B cell (primary cell): ENCODE measurements at regions not wholly inside any gene's neighbourhood (a gene's known extent, or its start where the extent isn't known, plus 50 kb on each side); places are given as distances from the start of the nearest gene placed in this dataset.

Experiments used
- ATAC-seq: fragments of 200-7000 bp; cut with Tn5 transposase; one replicate; pipeline ENCODE4 v1.10.0; 2021; ENCODE audit warnings: low read depth, mild to moderate bottlenecking, moderate number of reproducible peaks, moderate library complexity
- CTCF ChIA-PET: fragments of 350-600 bp; sonication (Branson Sonifier 250); formaldehyde crosslinking; loops from one replicate; lab custom pipeline; 2021; ENCODE audit warnings: antibody characterized with exemption, inconsistent platforms; lab: Charles Lee
- POLR2A ChIA-PET: fragments of 350-600 bp; sonication (Branson Sonifier 250); formaldehyde crosslinking; loops from one replicate; lab custom pipeline; 2021; ENCODE audit warnings: antibody characterized with exemption; lab: Charles Lee
- DNase-seq: peaks from one replicate; pipeline ENCODE4 v3.0.0; 2013
- H2AFZ ChIP-seq: 2 replicates; pipeline ENCODE4 v1.6.1; 2012; ENCODE audit warnings: mild to moderate bottlenecking, low read depth, low read length; ENCODE audit not compliant: insufficient read depth, poor library complexity, severe bottlenecking
- H3K27ac ChIP-seq, 2 donors: 1 replicate in 1 of 2; 2 replicates in 1 of 2; pipeline ENCODE4 v1.5.1; 2012 to 2013; ENCODE audit warnings: low read length in 2 of 2, mild to moderate bottlenecking in 2 of 2, moderate library complexity in 1 of 2
- H3K27me3 ChIP-seq, 4 experiments: fragments of 200-600 bp in 1 of 4; sonication (generic) in 1 of 4; replicated peaks in 1 of 4; 1 replicate in 2 of 4; 2 replicates in 2 of 4; pipeline versions ENCODE4 v1.6.1 to v1.7.0; 2013 to 2016; ENCODE audit warnings: low read length in 3 of 4, mild to moderate bottlenecking in 2 of 4, mixed read lengths in 1 of 4, moderate library complexity in 1 of 4; ENCODE audit not compliant: insufficient read depth in 4 of 4, control insufficient read depth in 3 of 4; ENCODE audit errors: control extremely low read depth in 1 of 4
- H3K36me3 ChIP-seq, 2 experiments: replicated peaks in 1 of 2; 1 replicate in 1 of 2; 2 replicates in 1 of 2; pipeline versions ENCODE4 v1.6.1 to v1.7.1; 2013; ENCODE audit warnings: low read length in 1 of 2; ENCODE audit not compliant: insufficient read depth in 2 of 2, control insufficient read depth in 1 of 2; ENCODE audit errors: control extremely low read depth in 1 of 2, extremely low read depth in 1 of 2
- H3K4me1 ChIP-seq, 2 donors: fragments of 200-600 bp in 1 of 2; sonication (generic) in 1 of 2; 1 replicate in 1 of 2; 2 replicates in 1 of 2; pipeline versions ENCODE4 v1.5.1 to v1.6.1; 2013 to 2017; ENCODE audit warnings: low read length in 2 of 2; ENCODE audit not compliant: control insufficient read depth in 2 of 2, insufficient read depth in 2 of 2
- H3K4me2 ChIP-seq: replicated peaks from 2 replicates; pipeline ENCODE3; 2012; ENCODE audit warnings: mild to moderate bottlenecking, low read depth, low read length; ENCODE audit not compliant: poor library complexity, severe bottlenecking
- H3K4me3 ChIP-seq, 5 experiments: fragments of 200-600 bp in 1 of 5; sonication (generic) in 1 of 5; 1 replicate in 3 of 5; 2 replicates in 2 of 5; pipeline versions ENCODE4 v1.5.1 to v1.7.0; 2011 to 2016; ENCODE audit warnings: low read length in 4 of 5, mild to moderate bottlenecking in 4 of 5, low read depth in 2 of 5, control low read depth in 1 of 5, moderate library complexity in 1 of 5; ENCODE audit not compliant: insufficient read depth in 1 of 5; ENCODE audit errors: control extremely low read depth in 1 of 5, extremely low read depth in 1 of 5
- H3K79me2 ChIP-seq: fragments of 200-600 bp; sonication (generic); one replicate; pipeline ENCODE4 v1.6.0; 2016; ENCODE audit warnings: low read length; ENCODE audit not compliant: control insufficient read depth, insufficient read depth
- H3K9ac ChIP-seq: fragments of 200-600 bp; sonication (generic); 2 replicates; pipeline ENCODE4 v1.6.1; 2017; ENCODE audit warnings: mild to moderate bottlenecking, low read length, moderate library complexity
- H3K9me3 ChIP-seq, 3 donors: one replicate each; pipeline versions ENCODE4 v1.6.1 to v1.7.1; 2013; ENCODE audit warnings: low read length in 2 of 3; ENCODE audit not compliant: control insufficient read depth in 2 of 3, insufficient read depth in 1 of 3; ENCODE audit errors: control extremely low read depth in 1 of 3
- H4K20me1 ChIP-seq: 2 replicates; pipeline ENCODE4 v1.6.0; 2012; ENCODE audit warnings: mild to moderate bottlenecking, low read length; ENCODE audit not compliant: insufficient read depth, control insufficient read depth, poor library complexity, severe bottlenecking
- H3K27ac Mint-ChIP-seq: one replicate; pipeline ENCODE4 v1.8.0; 2021; ENCODE audit warnings: mixed read lengths
- H3K27me3 Mint-ChIP-seq: one replicate; pipeline ENCODE4 v1.8.0; 2021; ENCODE audit warnings: mixed read lengths
- H3K4me1 Mint-ChIP-seq: one replicate; pipeline ENCODE4 v1.8.0; 2021; ENCODE audit warnings: mixed read lengths
- H3K4me3 Mint-ChIP-seq: one replicate; pipeline ENCODE4 v1.8.0; 2021; ENCODE audit warnings: mixed read lengths
- H3K9me3 Mint-ChIP-seq: one replicate; pipeline ENCODE4 v1.8.0; 2022; ENCODE audit warnings: mixed read lengths; ENCODE audit not compliant: insufficient read depth
- EZH2 ChIP-seq: IDR thresholded peaks from 2 replicates; pipeline ENCODE4 v1.6.1; 2012; ENCODE audit warnings: borderline replicate concordance, low read depth, mild to moderate bottlenecking, moderate library complexity, low read length; ENCODE audit not compliant: insufficient read depth, poor library complexity, severe bottlenecking
- WGBS: methylation state at CpG from one replicate; pipeline ENCODE4 v1.1.5; 2013; ENCODE audit warnings: missing lambda C conversion rate; ENCODE audit not compliant: insufficient coverage; 5-methylcytosine and 5-hydroxymethylcytosine counted together
- intact Hi-C: fragments of 100-400 bp; cut with micrococcal nuclease; formaldehyde crosslinking; loops from one replicate; pipeline ENCODE4 v1.10.0; 2022
- TF ChIP-seq, protein P1 (sequence below): fragments of 200-600 bp; IDR thresholded peaks from one replicate; pipeline ENCODE4 v1.8.0; 2022; ENCODE audit warnings: antibody characterized with exemption, mild to moderate bottlenecking

DNA sequence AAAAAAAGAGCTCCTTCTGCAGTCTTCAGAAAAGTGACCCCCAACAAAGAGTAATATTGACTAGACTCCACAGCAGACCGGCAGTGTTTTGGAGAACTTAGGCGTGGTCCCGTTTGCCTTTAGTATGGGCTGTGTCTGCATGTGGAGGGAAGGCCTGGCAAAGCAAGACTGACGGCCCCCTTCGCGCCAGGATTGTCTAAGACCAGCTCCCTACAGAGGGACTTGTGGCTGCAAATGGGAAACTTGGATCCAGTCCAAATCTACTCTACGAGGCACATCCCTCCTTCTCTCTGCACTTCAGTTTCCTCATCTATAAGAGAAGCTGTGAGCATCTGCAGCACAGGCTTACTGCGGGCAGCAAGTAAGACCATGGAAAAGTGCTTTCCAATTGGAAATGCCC lies 350.0 kb downstream of the ZNF536 start:
- Histone ChIP-seq H3K79me2 (no peaks in the 10 kb centered on the region), H3K36me3 (no peaks in the 10 kb centered on the region), H3K27ac (no peak overlapping the region), H3K9ac (no peak overlapping the region), H3K4me3 (no peak overlapping the region), H3K4me1 (peaks cover 4 to 6% of the 10 kb centered on the region in 2 donors), H2AFZ (no peak overlapping the region), H3K4me2 (no peak overlapping the region), H4K20me1 (no peaks in the 10 kb centered on the region), H3K27me3 (peaks cover 0 to 4% (median 0%) of the 10 kb centered on the region in 4 experiments), H3K9me3 (peaks cover 0 to 10% (median 0%) of the 10 kb centered on the region in 3 donors)
- WGBS, result 98% methylated on average over 6 of the region's 8 CpGs
- no peaks in the 10 kb centered on the region for H3K9me3 Mint-ChIP-seq
- ChIA-PET POLR2A (no interaction called here), CTCF (interaction anchor here (0.6 kb wide), 1 partner anchor 56 kb away, joined by 3 read pairs; no protein-coding TSS in a partner anchor)
- DNase-seq (no peak), ATAC-seq (no peak)
- TF ChIP-seq EZH2, result no peak
- TF ChIP-seq, protein P1, sequence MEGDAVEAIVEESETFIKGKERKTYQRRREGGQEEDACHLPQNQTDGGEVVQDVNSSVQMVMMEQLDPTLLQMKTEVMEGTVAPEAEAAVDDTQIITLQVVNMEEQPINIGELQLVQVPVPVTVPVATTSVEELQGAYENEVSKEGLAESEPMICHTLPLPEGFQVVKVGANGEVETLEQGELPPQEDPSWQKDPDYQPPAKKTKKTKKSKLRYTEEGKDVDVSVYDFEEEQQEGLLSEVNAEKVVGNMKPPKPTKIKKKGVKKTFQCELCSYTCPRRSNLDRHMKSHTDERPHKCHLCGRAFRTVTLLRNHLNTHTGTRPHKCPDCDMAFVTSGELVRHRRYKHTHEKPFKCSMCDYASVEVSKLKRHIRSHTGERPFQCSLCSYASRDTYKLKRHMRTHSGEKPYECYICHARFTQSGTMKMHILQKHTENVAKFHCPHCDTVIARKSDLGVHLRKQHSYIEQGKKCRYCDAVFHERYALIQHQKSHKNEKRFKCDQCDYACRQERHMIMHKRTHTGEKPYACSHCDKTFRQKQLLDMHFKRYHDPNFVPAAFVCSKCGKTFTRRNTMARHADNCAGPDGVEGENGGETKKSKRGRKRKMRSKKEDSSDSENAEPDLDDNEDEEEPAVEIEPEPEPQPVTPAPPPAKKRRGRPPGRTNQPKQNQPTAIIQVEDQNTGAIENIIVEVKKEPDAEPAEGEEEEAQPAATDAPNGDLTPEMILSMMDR, result no peak
- H3K27ac Mint-ChIP-seq, result no peak overlapping the region
- intact Hi-C loops, result no loop called here
- H3K4me1 Mint-ChIP-seq, result peaks cover 11% of the 10 kb centered on the region
- no peaks in the 10 kb centered on the region for H3K27me3 Mint-ChIP-seq
- H3K4me3 Mint-ChIP-seq, result no peak overlapping the region

DNA sequence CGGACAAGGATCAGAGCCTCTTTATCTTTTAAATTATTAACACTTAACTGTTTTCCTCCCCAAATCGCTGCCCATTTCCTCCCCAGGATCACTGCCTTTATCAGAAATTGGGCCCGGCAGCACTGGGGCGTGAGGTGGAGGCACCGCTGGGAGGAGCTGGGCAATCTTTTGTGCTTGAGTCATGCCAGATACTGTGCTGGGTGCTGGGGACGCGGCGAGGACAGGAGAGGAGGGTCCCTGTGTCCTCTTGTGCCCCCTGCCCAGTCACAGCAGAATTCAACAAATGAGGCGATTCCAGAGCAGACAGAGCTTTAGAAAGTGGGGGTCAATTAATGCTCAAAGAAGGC lies 347.8 kb downstream of the ZNF536 start:
- H3K27ac ChIP-seq, result no peak overlapping the region
- no peak for DNase-seq
- H4K20me1 ChIP-seq, result no peaks in the 10 kb centered on the region
- peaks cover 0 to 5% (median 0%) of the 10 kb centered on the region in 3 donors for H3K9me3 ChIP-seq
- H3K27me3 ChIP-seq, result peaks cover 0 to 4% (median 0%) of the 10 kb centered on the region in 4 experiments
- no peak for ATAC-seq
- peaks cover 4 to 6% of the 10 kb centered on the region in 2 donors for H3K4me1 ChIP-seq
- H3K4me1 Mint-ChIP-seq, result peaks cover 11% of the 10 kb centered on the region
- peak overlapping the region; percentile 71 for H2AFZ ChIP-seq
- H3K27ac Mint-ChIP-seq, result no peak overlapping the region
- H3K4me2 ChIP-seq, result peak overlapping the region; percentile 76
- intact Hi-C loops, result no loop called here
- ChIA-PET CTCF (no interaction called here), POLR2A (no interaction called here)
- TF ChIP-seq EZH2, result no peak
- TF ChIP-seq, protein P1, result no peak
- peak overlapping the region; percentile 59 for H3K9ac ChIP-seq
- H3K27me3 Mint-ChIP-seq, result no peaks in the 10 kb centered on the region
- 44% methylated on average over 9 of the region's 9 CpGs for WGBS
- no peaks in the 10 kb centered on the region for H3K36me3 ChIP-seq
- peak overlapping the region in 3 of 5 experiments; percentile 47 to 58 (median 56) for H3K4me3 ChIP-seq
- no peaks in the 10 kb centered on the region for H3K79me2 ChIP-seq
- no peaks in the 10 kb centered on the region for H3K9me3 Mint-ChIP-seq
- H3K4me3 Mint-ChIP-seq, result peak overlapping the region; percentile 72
